PFSK-1 (cell line): ENCODE measurements at regions not wholly inside any gene's neighbourhood (a gene's known extent, or its start where the extent isn't known, plus 50 kb on each side); places are given as distances from the start of the nearest gene placed in this dataset.

Experiments
- POLR2AphosphoS5 ChIP-seq: IDR thresholded peaks from 2 replicates; pipeline ENCODE4 v1.6.1; 2012; ENCODE audit warnings: low read depth, mild to moderate bottlenecking, control low read depth, low read length, moderate library complexity
- REST ChIP-seq, 2 experiments: IDR thresholded peaks; 2 replicates each; pipeline versions ENCODE4 v1.6.1 to v1.8.0; 2011 to 2012; ENCODE audit warnings: low read depth in 2 of 2, low read length in 2 of 2, control low read depth in 1 of 2, inconsistent platforms in 1 of 2, mild to moderate bottlenecking in 1 of 2, moderate library complexity in 1 of 2; ENCODE audit not compliant: insufficient read depth in 1 of 2

GRCh38 chr2:176769021-176769420 lies 443.6 kb upstream of the HNRNPA3 start:
- TF ChIP-seq POLR2AphosphoS5 (no peak), REST (IDR thresholded peaks at IDR 0.05; ENCODE audit: insufficient read depth in 1 of 2, low read depth in 2 of 2, low read length in 2 of 2) (no peak)
